ENCODE measurements at regions not wholly inside any gene's neighbourhood (a gene's known extent, or its start where the extent isn't known, plus 50 kb on each side); places are given as distances from the start of the nearest gene placed in this dataset.

DNA sequence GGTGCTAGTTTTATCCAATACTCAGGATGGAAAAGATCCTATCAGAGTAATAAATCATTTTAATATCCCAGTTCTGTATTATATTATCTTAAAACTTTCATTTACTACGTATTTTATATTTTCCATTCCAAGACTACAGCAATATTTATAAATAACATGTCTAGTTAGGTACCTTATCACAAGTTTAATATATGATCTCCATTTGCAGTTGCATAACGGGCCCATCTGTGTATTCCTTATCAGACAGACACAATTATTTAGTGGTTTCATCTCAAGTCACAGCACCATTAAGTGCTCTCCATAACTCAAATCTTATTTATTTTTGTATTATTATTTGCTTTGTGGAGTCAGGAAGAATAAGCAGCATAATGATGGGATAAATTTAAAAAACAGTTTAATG, 333.9 kb downstream of the SH2D1A start:
- TF ChIP-seq, protein P1, sequence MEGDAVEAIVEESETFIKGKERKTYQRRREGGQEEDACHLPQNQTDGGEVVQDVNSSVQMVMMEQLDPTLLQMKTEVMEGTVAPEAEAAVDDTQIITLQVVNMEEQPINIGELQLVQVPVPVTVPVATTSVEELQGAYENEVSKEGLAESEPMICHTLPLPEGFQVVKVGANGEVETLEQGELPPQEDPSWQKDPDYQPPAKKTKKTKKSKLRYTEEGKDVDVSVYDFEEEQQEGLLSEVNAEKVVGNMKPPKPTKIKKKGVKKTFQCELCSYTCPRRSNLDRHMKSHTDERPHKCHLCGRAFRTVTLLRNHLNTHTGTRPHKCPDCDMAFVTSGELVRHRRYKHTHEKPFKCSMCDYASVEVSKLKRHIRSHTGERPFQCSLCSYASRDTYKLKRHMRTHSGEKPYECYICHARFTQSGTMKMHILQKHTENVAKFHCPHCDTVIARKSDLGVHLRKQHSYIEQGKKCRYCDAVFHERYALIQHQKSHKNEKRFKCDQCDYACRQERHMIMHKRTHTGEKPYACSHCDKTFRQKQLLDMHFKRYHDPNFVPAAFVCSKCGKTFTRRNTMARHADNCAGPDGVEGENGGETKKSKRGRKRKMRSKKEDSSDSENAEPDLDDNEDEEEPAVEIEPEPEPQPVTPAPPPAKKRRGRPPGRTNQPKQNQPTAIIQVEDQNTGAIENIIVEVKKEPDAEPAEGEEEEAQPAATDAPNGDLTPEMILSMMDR (IDR thresholded peaks at IDR 0.05) = no peak
- TF ChIP-seq POLR2A (IDR thresholded peaks at IDR 0.05) = no peak
- no peaks in the 10 kb centered on the region for H3K27me3 ChIP-seq
- H3K27ac ChIP-seq = no peak overlapping the region
- 19 to 43% (median 37%) methylated on average over 2 of the region's 2 CpGs for WGBS, 4 donors
- H3K9me3 ChIP-seq (replicated peaks in 1 of 3) = no peaks in the 10 kb centered on the region
- no peaks in the 10 kb centered on the region for H3K4me1 ChIP-seq (replicated peaks in 1 of 2)
- no peak overlapping the region for H3K4me3 ChIP-seq
- DNase-seq = no peak
- H3K36me3 ChIP-seq (replicated peaks in 1 of 2) = no peaks in the 10 kb centered on the region
- intact Hi-C loops (cut with DNase I) = no loop called here

DNA sequence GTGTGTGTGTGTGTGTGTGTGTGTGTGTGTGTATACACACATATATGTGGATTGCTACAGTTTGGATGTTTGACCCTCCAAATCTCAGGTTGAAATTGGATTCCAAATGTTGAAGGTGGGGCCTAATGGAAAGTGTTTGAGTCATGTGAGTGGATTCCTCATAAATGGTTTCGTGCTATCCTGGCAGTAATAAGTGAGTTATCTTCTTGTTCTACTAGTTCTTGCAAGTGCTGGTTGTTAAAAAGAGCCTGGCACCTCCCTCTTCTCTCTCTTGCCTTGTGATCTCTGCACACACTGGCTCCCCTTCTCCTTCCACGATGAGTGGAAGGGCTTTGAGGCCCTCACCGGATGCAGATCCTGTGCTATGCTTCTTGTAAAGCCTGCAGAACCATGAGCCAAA, 344.1 kb downstream of the SH2D1A start:
- no peak overlapping the region for H3K27ac ChIP-seq
- 54 to 86% (median 71%) methylated on average over 3 of the region's 3 CpGs for WGBS, 4 donors
- H3K4me3 ChIP-seq = no peak overlapping the region
- H3K9me3 ChIP-seq (replicated peaks in 1 of 3) = no peaks in the 10 kb centered on the region
- no peaks in the 10 kb centered on the region for H3K36me3 ChIP-seq (replicated peaks in 1 of 2)
- intact Hi-C loops (cut with DNase I) = no loop called here
- DNase-seq = no peak
- H3K27me3 ChIP-seq = no peaks in the 10 kb centered on the region
- no peaks in the 10 kb centered on the region for H3K4me1 ChIP-seq (replicated peaks in 1 of 2)
- TF ChIP-seq, protein P1 (IDR thresholded peaks at IDR 0.05) = no peak
- no peak for TF ChIP-seq POLR2A (IDR thresholded peaks at IDR 0.05)

DNA sequence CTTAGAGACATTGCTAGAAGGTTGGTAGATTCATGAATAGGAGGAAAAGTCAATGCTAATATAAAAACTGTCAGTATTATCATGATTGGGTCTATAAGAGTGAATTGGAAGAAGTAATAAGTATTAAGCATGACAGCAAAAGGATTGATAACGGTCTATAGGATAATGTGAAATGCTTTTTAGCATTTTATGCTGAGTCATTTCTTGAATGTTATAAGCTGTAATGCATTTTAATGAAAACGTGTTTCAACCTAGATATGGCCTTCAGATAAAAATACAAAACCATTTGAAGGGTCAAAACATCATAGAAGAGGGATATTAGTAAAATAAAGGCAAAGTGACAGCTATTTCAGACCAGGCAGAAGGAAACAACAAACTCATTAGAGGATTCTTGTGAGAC, 353.5 kb downstream of the SH2D1A start:
- Histone ChIP-seq H3K4me3 (no peak overlapping the region), H3K36me3 (replicated peaks in 1 of 2) (no peaks in the 10 kb centered on the region), H3K27ac (no peak overlapping the region), H3K27me3 (no peaks in the 10 kb centered on the region), H3K9me3 (replicated peaks in 1 of 3) (peaks cover 0 to 3% (median 0%) of the 10 kb centered on the region in 3 donors), H3K4me1 (replicated peaks in 1 of 2) (no peaks in the 10 kb centered on the region)
- DNase-seq = no peak
- 32 to 41% (median 37%) methylated on average over 2 of the region's 2 CpGs for WGBS, 4 donors
- no peak for TF ChIP-seq POLR2A (IDR thresholded peaks at IDR 0.05)
- TF ChIP-seq, protein P1 (IDR thresholded peaks at IDR 0.05) = no peak
- intact Hi-C loops (cut with DNase I) = no loop called here

DNA sequence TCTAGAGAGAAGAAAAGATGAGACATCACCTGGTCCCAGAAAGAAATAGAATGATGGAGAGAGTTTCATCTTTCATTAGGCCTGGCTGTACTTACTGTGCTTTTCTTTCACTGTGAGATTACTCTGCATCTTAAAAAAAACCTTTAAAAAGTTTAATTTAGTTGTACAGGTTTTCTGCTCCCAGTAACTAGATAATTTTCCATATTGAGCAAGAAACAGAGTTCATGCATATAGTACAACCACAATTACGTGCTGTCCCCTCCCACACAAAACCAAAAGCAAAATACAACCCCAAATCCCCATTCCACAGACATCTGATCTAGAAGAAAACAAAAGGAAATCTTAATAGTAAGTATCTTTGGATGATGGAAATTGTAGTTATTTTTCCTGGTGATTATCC, 371.2 kb downstream of the SH2D1A start:
- intact Hi-C loops (cut with DNase I) = no loop called here
- no peak for TF ChIP-seq POLR2A (IDR thresholded peaks at IDR 0.05)
- TF ChIP-seq, protein P1 (IDR thresholded peaks at IDR 0.05) = no peak
- no peak for DNase-seq
- Histone ChIP-seq H3K27ac (no peak overlapping the region), H3K4me1 (replicated peaks in 1 of 2) (no peaks in the 10 kb centered on the region), H3K4me3 (no peak overlapping the region), H3K9me3 (replicated peaks in 1 of 3) (no peaks in the 10 kb centered on the region), H3K36me3 (replicated peaks in 1 of 2) (no peaks in the 10 kb centered on the region), H3K27me3 (no peaks in the 10 kb centered on the region)
- 67 to 86% (median 71%) methylated on average over 1 of the region's 1 CpG for WGBS, 4 donors

Data from adrenal gland (tissue), 9 donors.